K562 (cell line): ENCODE measurements at regions not wholly inside any gene's neighbourhood (a gene's known extent, or its start where the extent isn't known, plus 50 kb on each side); places are given as distances from the start of the nearest gene placed in this dataset.
A peak's percentile ranks its signal among the peaks of the same experiment; 100 is the strongest.

ENCODE experiments used
- ARHGAP35 ChIP-seq: fragments of 450-650 bp; IDR thresholded peaks from 2 replicates; pipeline ENCODE4 v1.6.1; 2018; ENCODE audit not compliant: partially characterized antibody
- ATF7 ChIP-seq: fragments of 450-650 bp; IDR thresholded peaks from 2 replicates; pipeline ENCODE4 v1.7.1; 2014; ENCODE audit warnings: mild to moderate bottlenecking, moderate library complexity
- BMI1 ChIP-seq: fragments of 150-350 bp; IDR thresholded peaks from 2 replicates; pipeline ENCODE4 v1.6.1; 2014; ENCODE audit warnings: low read length
- CREB3 ChIP-seq: fragments of 450-650 bp; conservative IDR thresholded peaks from 2 replicates; pipeline ENCODE4 v1.6.1; 2016; ENCODE audit warnings: missing genetic modification characterization, low read depth, mild to moderate bottlenecking, missing compliant biosample characterization, moderate library complexity
- DNMT1 ChIP-seq: fragments of 450-650 bp; IDR thresholded peaks from 2 replicates; pipeline ENCODE4 v1.6.1; 2016; ENCODE audit warnings: antibody characterized with exemption, mild to moderate bottlenecking
- FOXK1 ChIP-seq: sonication (generic); formaldehyde crosslinking; IDR thresholded peaks from 2 replicates; pipeline ENCODE4 v1.8.0; 2022; ENCODE audit warnings: missing genetic modification reagents, mild to moderate bottlenecking, borderline replicate concordance
- FOXK2 ChIP-seq, 2 experiments: fragments of 450-650 bp; IDR thresholded peaks in 1 of 2; conservative IDR thresholded peaks in 1 of 2; 2 replicates each; pipeline ENCODE4 v1.6.1; 2016; ENCODE audit warnings: low read depth in 2 of 2, mild to moderate bottlenecking in 1 of 2
- KAT7 ChIP-seq: sonication (generic); formaldehyde crosslinking; IDR thresholded peaks from 2 replicates; pipeline ENCODE4 v1.8.0; 2022; ENCODE audit warnings: missing genetic modification reagents, mild to moderate bottlenecking, borderline replicate concordance
- LEF1 ChIP-seq: fragments of 450-650 bp; IDR thresholded peaks from 2 replicates; pipeline ENCODE4 v1.6.1; 2016; ENCODE audit warnings: mild to moderate bottlenecking
- MEF2A ChIP-seq: IDR thresholded peaks from 2 replicates; pipeline ENCODE4 v1.6.1; 2011; ENCODE audit warnings: low read depth, mild to moderate bottlenecking, low read length, moderate library complexity; ENCODE audit not compliant: control insufficient read depth
- NFYB ChIP-seq: IDR thresholded peaks from 2 replicates; pipeline ENCODE4 v1.6.1; 2011; ENCODE audit warnings: mild to moderate bottlenecking, moderate library complexity; ENCODE audit not compliant: insufficient read length; ENCODE audit errors: extremely low read depth
- NR1H2 ChIP-seq: sonication (generic); formaldehyde crosslinking; IDR thresholded peaks from 2 replicates; pipeline ENCODE4 v1.4.0; 2020; ENCODE audit warnings: mild to moderate bottlenecking, missing genetic modification reagents
- STAT5B ChIP-seq: fragments of 250-450 bp; sonication (Bioruptor Pico); IDR thresholded peaks from 2 replicates; pipeline ENCODE4 v1.8.0; 2021; ENCODE audit warnings: mild to moderate bottlenecking, inconsistent platforms
- TBL1XR1 ChIP-seq, 2 experiments: IDR thresholded peaks; 2 replicates each; pipeline ENCODE4 v1.6.1; 2012; ENCODE audit warnings: improper control_type of control experiment in 2 of 2, low read length in 2 of 2, mild to moderate bottlenecking in 1 of 2
- XRCC4 ChIP-seq: IDR thresholded peaks from one replicate; pipeline ENCODE4 v1.6.1; 2011; ENCODE audit not compliant: insufficient read depth, insufficient read length; ENCODE audit errors: extremely low read depth
- ZC3H4 ChIP-seq: sonication (generic); formaldehyde crosslinking; IDR thresholded peaks from 2 replicates; pipeline ENCODE4 v1.9.0; 2021; ENCODE audit warnings: missing genetic modification reagents, borderline replicate concordance
- ZNF583 ChIP-seq: fragments of 250-450 bp; sonication (Bioruptor Pico); IDR thresholded peaks from 2 replicates; pipeline ENCODE4 v1.4.0; 2020
- ZNF778 ChIP-seq: fragments of 450-650 bp; formaldehyde crosslinking; IDR thresholded peaks from 2 replicates; pipeline ENCODE4 v1.4.0; 2020; ENCODE audit warnings: mild to moderate bottlenecking, moderate library complexity
- ZZZ3 ChIP-seq: fragments of 450-650 bp; IDR thresholded peaks from 2 replicates; pipeline ENCODE4 v1.6.1; 2016; ENCODE audit warnings: antibody characterized with exemption, mild to moderate bottlenecking, moderate library complexity
- TF ChIP-seq, protein P1 (sequence below): fragments of 250-450 bp; sonication (Bioruptor Pico); IDR thresholded peaks from 2 replicates; pipeline ENCODE4 v1.8.0; 2022; ENCODE audit warnings: inconsistent platforms
- TF ChIP-seq, protein P2 (sequence below): sonication (generic); formaldehyde crosslinking; IDR thresholded peaks from 2 replicates; pipeline ENCODE4 v1.8.1; 2023; ENCODE audit warnings: missing genetic modification reagents, mild to moderate bottlenecking, borderline replicate concordance
- TF ChIP-seq, protein P3 (sequence below): fragments of 250-450 bp; sonication (Bioruptor Pico); IDR thresholded peaks from 2 replicates; pipeline ENCODE4 v1.8.0; 2022; ENCODE audit warnings: moderate library complexity, mild to moderate bottlenecking, inconsistent platforms

DNA sequence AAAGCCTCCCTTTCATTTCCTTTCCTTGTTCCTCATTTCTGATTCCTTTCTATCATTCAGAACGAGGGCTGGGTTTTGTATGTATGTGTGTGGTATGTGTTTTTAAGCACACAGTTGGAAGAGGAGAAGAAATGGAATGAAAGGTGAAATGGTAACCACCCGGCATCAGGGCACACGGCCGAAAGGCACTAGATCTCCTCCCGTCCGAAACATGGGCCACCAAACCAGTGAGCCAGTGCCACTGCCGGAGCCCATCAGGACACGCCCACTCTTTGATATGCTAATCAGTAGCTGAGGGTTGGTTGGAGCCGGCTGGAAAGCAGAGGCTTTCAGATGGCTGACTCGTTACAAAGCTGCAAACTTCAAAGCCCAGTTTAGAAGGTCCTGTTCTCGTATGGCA is 228.6 kb upstream of the JARID2 start (continued):
- TF ChIP-seq, protein P1, sequence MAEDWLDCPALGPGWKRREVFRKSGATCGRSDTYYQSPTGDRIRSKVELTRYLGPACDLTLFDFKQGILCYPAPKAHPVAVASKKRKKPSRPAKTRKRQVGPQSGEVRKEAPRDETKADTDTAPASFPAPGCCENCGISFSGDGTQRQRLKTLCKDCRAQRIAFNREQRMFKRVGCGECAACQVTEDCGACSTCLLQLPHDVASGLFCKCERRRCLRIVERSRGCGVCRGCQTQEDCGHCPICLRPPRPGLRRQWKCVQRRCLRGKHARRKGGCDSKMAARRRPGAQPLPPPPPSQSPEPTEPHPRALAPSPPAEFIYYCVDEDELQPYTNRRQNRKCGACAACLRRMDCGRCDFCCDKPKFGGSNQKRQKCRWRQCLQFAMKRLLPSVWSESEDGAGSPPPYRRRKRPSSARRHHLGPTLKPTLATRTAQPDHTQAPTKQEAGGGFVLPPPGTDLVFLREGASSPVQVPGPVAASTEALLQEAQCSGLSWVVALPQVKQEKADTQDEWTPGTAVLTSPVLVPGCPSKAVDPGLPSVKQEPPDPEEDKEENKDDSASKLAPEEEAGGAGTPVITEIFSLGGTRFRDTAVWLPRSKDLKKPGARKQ (CRISPR knock-in tag), result no peak
- TF ChIP-seq ZZZ3, result no peak
- TF ChIP-seq, protein P2, sequence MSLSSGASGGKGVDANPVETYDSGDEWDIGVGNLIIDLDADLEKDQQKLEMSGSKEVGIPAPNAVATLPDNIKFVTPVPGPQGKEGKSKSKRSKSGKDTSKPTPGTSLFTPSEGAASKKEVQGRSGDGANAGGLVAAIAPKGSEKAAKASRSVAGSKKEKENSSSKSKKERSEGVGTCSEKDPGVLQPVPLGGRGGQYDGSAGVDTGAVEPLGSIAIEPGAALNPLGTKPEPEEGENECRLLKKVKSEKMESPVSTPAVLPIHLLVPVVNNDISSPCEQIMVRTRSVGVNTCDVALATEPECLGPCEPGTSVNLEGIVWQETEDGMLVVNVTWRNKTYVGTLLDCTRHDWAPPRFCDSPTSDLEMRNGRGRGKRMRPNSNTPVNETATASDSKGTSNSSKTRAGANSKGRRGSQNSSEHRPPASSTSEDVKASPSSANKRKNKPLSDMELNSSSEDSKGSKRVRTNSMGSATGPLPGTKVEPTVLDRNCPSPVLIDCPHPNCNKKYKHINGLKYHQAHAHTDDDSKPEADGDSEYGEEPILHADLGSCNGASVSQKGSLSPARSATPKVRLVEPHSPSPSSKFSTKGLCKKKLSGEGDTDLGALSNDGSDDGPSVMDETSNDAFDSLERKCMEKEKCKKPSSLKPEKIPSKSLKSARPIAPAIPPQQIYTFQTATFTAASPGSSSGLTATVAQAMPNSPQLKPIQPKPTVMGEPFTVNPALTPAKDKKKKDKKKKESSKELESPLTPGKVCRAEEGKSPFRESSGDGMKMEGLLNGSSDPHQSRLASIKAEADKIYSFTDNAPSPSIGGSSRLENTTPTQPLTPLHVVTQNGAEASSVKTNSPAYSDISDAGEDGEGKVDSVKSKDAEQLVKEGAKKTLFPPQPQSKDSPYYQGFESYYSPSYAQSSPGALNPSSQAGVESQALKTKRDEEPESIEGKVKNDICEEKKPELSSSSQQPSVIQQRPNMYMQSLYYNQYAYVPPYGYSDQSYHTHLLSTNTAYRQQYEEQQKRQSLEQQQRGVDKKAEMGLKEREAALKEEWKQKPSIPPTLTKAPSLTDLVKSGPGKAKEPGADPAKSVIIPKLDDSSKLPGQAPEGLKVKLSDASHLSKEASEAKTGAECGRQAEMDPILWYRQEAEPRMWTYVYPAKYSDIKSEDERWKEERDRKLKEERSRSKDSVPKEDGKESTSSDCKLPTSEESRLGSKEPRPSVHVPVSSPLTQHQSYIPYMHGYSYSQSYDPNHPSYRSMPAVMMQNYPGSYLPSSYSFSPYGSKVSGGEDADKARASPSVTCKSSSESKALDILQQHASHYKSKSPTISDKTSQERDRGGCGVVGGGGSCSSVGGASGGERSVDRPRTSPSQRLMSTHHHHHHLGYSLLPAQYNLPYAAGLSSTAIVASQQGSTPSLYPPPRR (CRISPR knock-in tag), result no peak
- TF ChIP-seq DNMT1, result no peak
- no peak for TF ChIP-seq KAT7 (CRISPR knock-in tag)
- TF ChIP-seq BMI1, result no peak
- no peak for TF ChIP-seq STAT5B (CRISPR knock-in tag)
- TF ChIP-seq TBL1XR1 (IDR thresholded peaks at IDR 0.05; ENCODE audit: low read length in 2 of 2), result 0 out of 4 replicates have a peak, but pooled peaks of 1 of the 2 experiments have one; percentile 8
- no peak for TF ChIP-seq CREB3 (tag)
- no peak; the same call in 1 of the 2 replicates for TF ChIP-seq ATF7
- TF ChIP-seq NFYB, result no peak
- TF ChIP-seq XRCC4, result no peak
- no peak for TF ChIP-seq FOXK1 (CRISPR knock-in tag)
- TF ChIP-seq, protein P3, sequence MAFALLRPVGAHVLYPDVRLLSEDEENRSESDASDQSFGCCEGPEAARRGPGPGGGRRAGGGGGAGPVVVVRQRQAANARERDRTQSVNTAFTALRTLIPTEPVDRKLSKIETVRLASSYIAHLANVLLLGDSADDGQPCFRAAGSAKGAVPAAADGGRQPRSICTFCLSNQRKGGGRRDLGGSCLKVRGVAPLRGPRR (CRISPR knock-in tag), result no peak
- no peak for TF ChIP-seq FOXK2 (conservative IDR thresholded peaks at IDR 0.05 in 1 of 2, IDR thresholded peaks at IDR 0.05 in 1 of 2; ENCODE audit: low read depth in 2 of 2)
- TF ChIP-seq ZNF583 (CRISPR knock-in tag), result no peak
- TF ChIP-seq ARHGAP35, result no peak
- peak; percentile 82 for TF ChIP-seq LEF1
- no peak for TF ChIP-seq NR1H2 (CRISPR knock-in tag)
- no peak for TF ChIP-seq MEF2A
- no peak for TF ChIP-seq ZC3H4 (CRISPR knock-in tag)
- no peak for TF ChIP-seq ZNF778
